ENCODE measurements at regions not wholly inside any gene's neighbourhood (a gene's known extent, or its start where the extent isn't known, plus 50 kb on each side); places are given as distances from the start of the nearest gene placed in this dataset.

GRCh38 chr15:70589221-70589620, 174.1 kb downstream of the UACA start:
- TF ChIP-seq CTCF (IDR thresholded peaks at IDR 0.05) (no peak), POLR2A (IDR thresholded peaks at IDR 0.05) (no peak)
